Pancreas (tissue), 10 donors: ENCODE measurements at regions not wholly inside any gene's neighbourhood (a gene's known extent, or its start where the extent isn't known, plus 50 kb on each side); places are given as distances from the start of the nearest gene placed in this dataset.
"Not testable (repeated sequence)": the region's sequence is repeated elsewhere in the genome, so short reads cannot be mapped to it uniquely, and the experiment has no call there.

ENCODE experiments used
- ATAC-seq, 4 donors: fragments of 200-7000 bp; cut with Tn5 transposase; one replicate each; pipeline versions ENCODE4 v1.8.0 to v1.9.1; 2020; ENCODE audit warnings: mild to moderate bottlenecking in 4 of 4, moderate library complexity in 4 of 4
- DNase-seq, 6 donors: peaks; one replicate each; pipeline ENCODE4 v3.0.0-alpha.2; 2020
- FAIRE-seq: peaks from 2 replicates; lab custom pipeline; 2012; peaks lifted over from hg19 to GRCh38; lab: Jason Lieb, UNC
- H3K27ac ChIP-seq, 4 donors: fragments of 200-600 bp; sonication (generic); 1 replicate in 3 of 4; 2 replicates in 1 of 4; pipeline versions ENCODE4 v1.5.0 to v1.8.0; 2020
- H3K27me3 ChIP-seq, 4 donors: fragments of 200-600 bp; one replicate each; pipeline ENCODE4 v1.8.0; 2021
- H3K36me3 ChIP-seq, 3 donors: fragments of 200-600 bp; sonication (generic) in 1 of 3; one replicate each; pipeline versions ENCODE4 v1.5.0 to v1.8.0; 2020 to 2021
- H3K4me1 ChIP-seq, 3 donors: fragments of 200-600 bp; one replicate each; pipeline ENCODE4 v1.8.0; 2021
- H3K4me3 ChIP-seq, 4 donors: fragments of 200-600 bp; sonication (generic) in 2 of 4; one replicate each; pipeline versions ENCODE4 v1.5.0 to v1.8.0; 2020 to 2021
- H3K9me3 ChIP-seq, 4 donors: fragments of 200-600 bp; one replicate each; pipeline ENCODE4 v1.8.0; 2021
- CTCF ChIP-seq, 4 donors: fragments of 200-600 bp; sonication (generic) in 3 of 4; IDR thresholded peaks; one replicate each; pipeline versions ENCODE4 v1.5.0 to v1.8.0; 2021; ENCODE audit warnings: antibody characterized with exemption in 4 of 4
- WGBS, 2 donors: extraction: QIAGEN DNeasy Blood & Tissue Kit; methylation state at CpG; one replicate each; pipeline ENCODE4 v1.1.7; 2013; 5-methylcytosine and 5-hydroxymethylcytosine counted together
- intact Hi-C, 3 donors: fragments of 100-400 bp; cut with DNase I; formaldehyde crosslinking; loops; one replicate each; pipeline versions ENCODE4 v1.11.1 to v1.14.2; 2022
- donor health status: healthy with polysubstance abuse.
- donor health status: DM: no; HTN: no; CAD: no; lungs with moderate emphysema.
- donor health status: DM: no; HTN: no; CAD: no.
- donor health status: control.
- donor health status: control.
- donor health status: Bipolar disorder and iron deficiency.
- donor health status: DM: yes; HTN: yes; CAD: no.
- donor health status: DM: no; HTN: no; CAD: no.
- donor health status: DM: no; HTN: no; CAD: no.
- donor health status: DM: yes; HTN: yes; CAD: no.

GRCh38 chr16:22645868-22646267, 135.2 kb downstream of the NPIPB5 start:
- intact Hi-C loops = no loop called here
- Histone ChIP-seq H3K27ac (no peak overlapping the region), H3K4me3 (no peak overlapping the region), H3K9me3 (no peaks in the 10 kb centered on the region), H3K36me3 (no peaks in the 10 kb centered on the region), H3K27me3 (no peaks in the 10 kb centered on the region), H3K4me1 (no peaks in the 10 kb centered on the region)
- FAIRE-seq = no peak
- TF ChIP-seq CTCF (IDR thresholded peaks at IDR 0.05) = no peak
- no peak for ATAC-seq
- DNase-seq = no peak
- WGBS, 2 donors = 47 to 62% methylated on average over 3 of the region's 3 CpGs

GRCh38 chr16:22646948-22647556, 136.4 kb downstream of the NPIPB5 start:
- TF ChIP-seq CTCF (IDR thresholded peaks at IDR 0.05) = no peak
- FAIRE-seq = no peak
- intact Hi-C loops = no loop called here

GRCh38 chr16:22648141-22648540, 137.4 kb downstream of the NPIPB5 start:
- 61 to 70% methylated on average over 4 of the region's 4 CpGs for WGBS, 2 donors
- H3K36me3 ChIP-seq = no peaks in the 10 kb centered on the region
- no peaks in the 10 kb centered on the region for H3K9me3 ChIP-seq
- no peaks in the 10 kb centered on the region for H3K27me3 ChIP-seq
- intact Hi-C loops = no loop called here
- no peaks in the 10 kb centered on the region for H3K4me1 ChIP-seq
- DNase-seq (no peak), ATAC-seq (no peak), FAIRE-seq (no peak)
- TF ChIP-seq CTCF (IDR thresholded peaks at IDR 0.05) = no peak
- no peak overlapping the region for H3K27ac ChIP-seq
- H3K4me3 ChIP-seq = no peak overlapping the region

More at GRCh38 chr16:22646948-22647556, 136.4 kb downstream of the NPIPB5 start:
- 31 to 38% methylated on average over 7 of the region's 7 CpGs for WGBS, 2 donors
- Histone ChIP-seq H3K27me3 (no peaks in the 10 kb centered on the region), H3K36me3 (no peaks in the 10 kb centered on the region), H3K4me3 (no peak overlapping the region), H3K27ac (no peak overlapping the region), H3K4me1 (no peaks in the 10 kb centered on the region), H3K9me3 (no peaks in the 10 kb centered on the region)
- DNase-seq = no peak
- ATAC-seq = no peak

GRCh38 chr16:22648941-22649340, 138.2 kb downstream of the NPIPB5 start:
- ATAC-seq = no peak

GRCh38 chr16:22651111-22651817, 140.6 kb downstream of the NPIPB5 start:
- H3K27ac ChIP-seq, H3K36me3 ChIP-seq, H3K4me1 ChIP-seq, intact Hi-C loops, H3K4me3 ChIP-seq, ATAC-seq, FAIRE-seq, DNase-seq, H3K27me3 ChIP-seq, H3K9me3 ChIP-seq: not testable (repeated sequence)
- 80 to 87% methylated on average over 6 of the region's 6 CpGs for WGBS, 2 donors

More at GRCh38 chr16:22648941-22649340, 138.2 kb downstream of the NPIPB5 start:
- WGBS, 2 donors = 81 to 90% methylated on average over 4 of the region's 4 CpGs
- Histone ChIP-seq H3K4me3 (no peak overlapping the region), H3K9me3 (no peaks in the 10 kb centered on the region), H3K36me3 (no peaks in the 10 kb centered on the region), H3K4me1 (no peaks in the 10 kb centered on the region), H3K27me3 (no peaks in the 10 kb centered on the region), H3K27ac (no peak overlapping the region)
- no peak for FAIRE-seq
- no peak for DNase-seq
- intact Hi-C loops = no loop called here
- no peak for TF ChIP-seq CTCF (IDR thresholded peaks at IDR 0.05)
